Endodermal cell (in vitro differentiated cells): ENCODE measurements at regions not wholly inside any gene's neighbourhood (a gene's known extent, or its start where the extent isn't known, plus 50 kb on each side); places are given as distances from the start of the nearest gene placed in this dataset.

Experiments
- DNase-seq: peaks from one replicate; pipeline ENCODE4 v3.0.0-alpha.2; 2017
- H3K27ac ChIP-seq: 2 replicates; pipeline ENCODE4 v1.5.1; 2013; ENCODE audit warnings: mild to moderate bottlenecking, low read depth, low read length, moderate library complexity
- H3K27me3 ChIP-seq: 2 replicates; pipeline ENCODE4 v1.6.1; 2013; ENCODE audit warnings: mild to moderate bottlenecking, low read length, moderate library complexity; ENCODE audit not compliant: insufficient read depth, control insufficient read depth, poor library complexity, severe bottlenecking
- H3K36me3 ChIP-seq: 2 replicates; pipeline ENCODE4 v1.7.0; 2013; ENCODE audit warnings: mild to moderate bottlenecking, low read length, moderate library complexity; ENCODE audit not compliant: control insufficient read depth, insufficient read depth
- H3K4me1 ChIP-seq: one replicate; pipeline ENCODE4 v1.7.0; 2013; ENCODE audit warnings: low read length; ENCODE audit not compliant: control insufficient read depth, insufficient read depth
- H3K4me3 ChIP-seq: 2 replicates; pipeline ENCODE4 v1.5.1; 2013; ENCODE audit warnings: mild to moderate bottlenecking, low read length, moderate library complexity
- H3K9ac ChIP-seq: 2 replicates; pipeline ENCODE4 v1.6.1; 2013; ENCODE audit warnings: mild to moderate bottlenecking, low read length, moderate library complexity; ENCODE audit not compliant: poor library complexity, severe bottlenecking; ENCODE audit errors: extremely low read depth
- H3K9me3 ChIP-seq: 2 replicates; pipeline ENCODE4 v1.6.1; 2013; ENCODE audit warnings: mild to moderate bottlenecking, low read length, moderate library complexity; ENCODE audit not compliant: control insufficient read depth
- H3K27ac Mint-ChIP-seq: 2 replicates; pipeline ENCODE4 v1.8.0; 2020; ENCODE audit warnings: mixed read lengths
- H3K27me3 Mint-ChIP-seq: 2 replicates; pipeline ENCODE4 v1.8.0; 2021; ENCODE audit warnings: mild to moderate bottlenecking, mixed read lengths; ENCODE audit not compliant: insufficient read depth
- H3K36me3 Mint-ChIP-seq: 2 replicates; pipeline ENCODE4 v1.8.0; 2020; ENCODE audit warnings: low read depth, mixed read lengths
- H3K4me1 Mint-ChIP-seq: 2 replicates; pipeline ENCODE4 v1.8.0; 2020; ENCODE audit warnings: mixed read lengths
- H3K4me3 Mint-ChIP-seq: 2 replicates; pipeline ENCODE4 v1.8.0; 2020; ENCODE audit warnings: mild to moderate bottlenecking, moderate library complexity, mixed read lengths
- H3K9me3 Mint-ChIP-seq: 2 replicates; pipeline ENCODE4 v1.8.0; 2020; ENCODE audit warnings: mild to moderate bottlenecking, mixed read lengths
- WGBS, 2 experiments: methylation state at CpG; one replicate each; pipeline versions ENCODE4 v1.1.5 to v1.1.7; 2013; ENCODE audit warnings: missing lambda C conversion rate in 2 of 2, mixed read lengths in 1 of 2; ENCODE audit not compliant: insufficient coverage in 1 of 2, insufficient read length in 1 of 2; 5-methylcytosine and 5-hydroxymethylcytosine counted together
- TF ChIP-seq, protein P1 (sequence below): fragments of 200-600 bp; sonication (generic); conservative IDR thresholded peaks from 2 replicates; pipeline ENCODE4 v1.5.0; 2021; ENCODE audit warnings: antibody characterized with exemption, mild to moderate bottlenecking

DNA sequence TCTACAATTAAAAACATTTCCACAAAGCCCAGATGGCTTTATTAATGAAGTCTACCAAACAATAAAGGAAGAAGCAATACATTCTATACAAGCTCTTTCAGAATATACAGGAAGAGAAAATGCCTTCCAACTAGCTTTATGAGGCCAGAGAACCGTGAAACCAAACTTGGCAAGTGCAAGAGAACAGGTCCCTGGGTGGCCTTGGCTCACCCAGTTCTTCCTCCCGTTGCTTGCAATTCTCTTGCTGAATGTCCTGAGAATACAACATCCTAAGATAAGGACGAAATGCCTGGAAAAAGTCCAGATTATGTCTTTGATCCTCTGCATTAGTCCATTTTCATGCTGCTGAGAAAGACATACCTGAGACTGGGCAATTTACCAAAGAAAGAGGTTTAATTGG lies 204.9 kb downstream of the MAD2L1 start:
- Mint-ChIP-seq H3K27me3 (no peaks in the 10 kb centered on the region), H3K27ac (no peak overlapping the region), H3K9me3 (no peaks in the 10 kb centered on the region), H3K4me1 (peaks cover 9% of the 10 kb centered on the region), H3K36me3 (no peaks in the 10 kb centered on the region), H3K4me3 (no peak overlapping the region)
- TF ChIP-seq, protein P1, sequence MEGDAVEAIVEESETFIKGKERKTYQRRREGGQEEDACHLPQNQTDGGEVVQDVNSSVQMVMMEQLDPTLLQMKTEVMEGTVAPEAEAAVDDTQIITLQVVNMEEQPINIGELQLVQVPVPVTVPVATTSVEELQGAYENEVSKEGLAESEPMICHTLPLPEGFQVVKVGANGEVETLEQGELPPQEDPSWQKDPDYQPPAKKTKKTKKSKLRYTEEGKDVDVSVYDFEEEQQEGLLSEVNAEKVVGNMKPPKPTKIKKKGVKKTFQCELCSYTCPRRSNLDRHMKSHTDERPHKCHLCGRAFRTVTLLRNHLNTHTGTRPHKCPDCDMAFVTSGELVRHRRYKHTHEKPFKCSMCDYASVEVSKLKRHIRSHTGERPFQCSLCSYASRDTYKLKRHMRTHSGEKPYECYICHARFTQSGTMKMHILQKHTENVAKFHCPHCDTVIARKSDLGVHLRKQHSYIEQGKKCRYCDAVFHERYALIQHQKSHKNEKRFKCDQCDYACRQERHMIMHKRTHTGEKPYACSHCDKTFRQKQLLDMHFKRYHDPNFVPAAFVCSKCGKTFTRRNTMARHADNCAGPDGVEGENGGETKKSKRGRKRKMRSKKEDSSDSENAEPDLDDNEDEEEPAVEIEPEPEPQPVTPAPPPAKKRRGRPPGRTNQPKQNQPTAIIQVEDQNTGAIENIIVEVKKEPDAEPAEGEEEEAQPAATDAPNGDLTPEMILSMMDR, result no peak
- WGBS, 2 experiments, result 91 to 100% methylated on average over 3 of the region's 3 CpGs
- DNase-seq, result no peak
- H3K4me1 ChIP-seq, result no peaks in the 10 kb centered on the region
- H3K4me3 ChIP-seq, result no peak overlapping the region
- H3K9ac ChIP-seq, result no peak overlapping the region
- H3K36me3 ChIP-seq, result no peaks in the 10 kb centered on the region
- H3K27ac ChIP-seq, result no peak overlapping the region
- no peaks in the 10 kb centered on the region for H3K27me3 ChIP-seq
- H3K9me3 ChIP-seq, result no peaks in the 10 kb centered on the region

DNA sequence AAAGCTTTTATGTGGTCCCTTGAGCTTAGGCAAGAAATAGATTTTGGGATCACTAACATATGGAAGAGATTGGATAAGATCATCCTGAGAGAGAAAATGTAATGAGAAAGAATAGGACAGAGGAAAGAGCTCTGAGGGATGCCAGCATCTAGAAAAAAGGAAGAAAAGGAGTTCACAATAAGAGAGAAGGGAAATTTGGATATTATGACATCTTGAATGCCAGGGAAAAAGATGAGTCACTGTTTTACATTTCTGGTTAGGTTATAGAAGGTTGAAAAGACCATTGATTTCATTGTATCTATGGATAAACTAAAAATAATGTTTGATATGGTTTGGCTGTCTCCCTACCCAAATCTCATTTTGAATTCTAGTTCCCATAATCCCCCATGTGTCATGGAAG lies 208.5 kb downstream of the MAD2L1 start:
- H3K4me1 Mint-ChIP-seq, result peaks cover 9% of the 10 kb centered on the region
- TF ChIP-seq, protein P1, result no peak
- H3K36me3 Mint-ChIP-seq, result no peaks in the 10 kb centered on the region
- no peak overlapping the region for H3K4me3 Mint-ChIP-seq
- no peak overlapping the region for H3K27ac Mint-ChIP-seq
- no peaks in the 10 kb centered on the region for H3K27me3 Mint-ChIP-seq
- no peak overlapping the region for H3K27ac ChIP-seq
- no peak overlapping the region for H3K4me3 ChIP-seq
- H3K27me3 ChIP-seq, result no peaks in the 10 kb centered on the region
- H3K36me3 ChIP-seq, result no peaks in the 10 kb centered on the region
- no peaks in the 10 kb centered on the region for H3K9me3 ChIP-seq
- no peak overlapping the region for H3K9ac ChIP-seq
- no peaks in the 10 kb centered on the region for H3K4me1 ChIP-seq
- H3K9me3 Mint-ChIP-seq, result no peaks in the 10 kb centered on the region
- no peak for DNase-seq

DNA sequence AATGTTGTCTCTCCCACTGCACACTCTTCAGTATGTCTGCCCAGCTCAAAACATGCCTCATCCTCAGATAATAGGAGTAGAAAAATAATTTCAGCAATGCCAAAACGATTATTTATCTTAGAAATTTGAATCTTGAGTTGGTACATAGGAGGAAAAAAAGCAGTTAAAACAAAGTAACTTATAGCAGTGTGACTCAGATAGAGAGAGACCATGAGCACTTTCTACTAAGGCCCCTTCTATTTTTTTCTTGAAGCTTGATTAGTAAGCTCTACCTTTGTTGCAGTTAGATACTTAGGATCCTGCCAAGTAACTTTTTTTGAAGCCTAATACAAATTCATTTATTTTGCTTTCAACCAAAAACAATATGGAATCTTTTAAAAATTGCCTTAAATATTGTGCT lies 212.3 kb downstream of the MAD2L1 start:
- Histone ChIP-seq H3K9ac (no peak overlapping the region), H3K27me3 (no peaks in the 10 kb centered on the region), H3K9me3 (no peaks in the 10 kb centered on the region), H3K27ac (no peak overlapping the region), H3K4me3 (no peak overlapping the region), H3K36me3 (no peaks in the 10 kb centered on the region), H3K4me1 (no peaks in the 10 kb centered on the region)
- WGBS, 2 experiments, result 67 to 81% methylated on average over 1 of the region's 1 CpG
- Mint-ChIP-seq H3K4me1 (peaks cover 5% of the 10 kb centered on the region), H3K4me3 (no peak overlapping the region), H3K27ac (no peak overlapping the region), H3K27me3 (no peaks in the 10 kb centered on the region), H3K36me3 (no peaks in the 10 kb centered on the region), H3K9me3 (no peaks in the 10 kb centered on the region)
- TF ChIP-seq, protein P1, result no peak
- no peak for DNase-seq
